IMR-90 (cell line): ENCODE measurements at regions not wholly inside any gene's neighbourhood (a gene's known extent, or its start where the extent isn't known, plus 50 kb on each side); places are given as distances from the start of the nearest gene placed in this dataset.

Experiments used
- ATAC-seq: fragments of 200-7000 bp; cut with Tn5 transposase; 2 replicates; pipeline ENCODE4 v1.9.1; 2020; ENCODE audit warnings: low read depth, mild to moderate bottlenecking, moderate library complexity
- BruUV-seq: library from RNA; stranded (reverse); fragments of 400-500 nt; replicated peaks from 2 replicates; lab custom pipeline; 2021; lab: Mats Ljungman, UMichigan
- CTCF ChIA-PET: fragments of 300-600 bp; formaldehyde crosslinking; extraction: SDS; loops from one replicate; lab custom pipeline; 2021; ENCODE audit warnings: antibody characterized with exemption; lab: Yijun Ruan, JAX
- POLR2A ChIA-PET: fragments of 300-600 bp; sonication (Branson Sonifier 250); formaldehyde crosslinking; loops from one replicate; lab custom pipeline; 2022; ENCODE audit warnings: antibody characterized with exemption; ENCODE audit not compliant: unreplicated experiment; lab: Charles Lee
- DNase-seq: peaks from one replicate; pipeline ENCODE4 v3.0.0; 2013
- H2AFZ ChIP-seq: replicated peaks from 2 replicates; pipeline ENCODE3; 2013; ENCODE audit warnings: low read length, mild to moderate bottlenecking; ENCODE audit not compliant: poor library complexity
- H2AK5ac ChIP-seq: 2 replicates; pipeline ENCODE4 v1.6.1; 2013; ENCODE audit warnings: low read depth, low read length, inconsistent platforms
- H2AK9ac ChIP-seq: replicated peaks from 2 replicates; pipeline ENCODE3; 2013; ENCODE audit warnings: mild to moderate bottlenecking, low read depth, low read length, moderate library complexity; ENCODE audit not compliant: poor library complexity
- H2BK120ac ChIP-seq: 2 replicates; pipeline ENCODE4 v1.6.1; 2013; ENCODE audit warnings: low read depth, low read length, inconsistent platforms
- H2BK15ac ChIP-seq: 3 replicates; pipeline ENCODE4 v1.6.1; 2013; ENCODE audit warnings: low read depth, low read length, inconsistent platforms
- H2BK20ac ChIP-seq: 2 replicates; pipeline ENCODE4 v1.6.1; 2013; ENCODE audit warnings: low read depth, mild to moderate bottlenecking, inconsistent platforms, low read length, moderate library complexity
- H2BK5ac ChIP-seq: 2 replicates; pipeline ENCODE4 v1.6.1; 2013; ENCODE audit warnings: mild to moderate bottlenecking, low read depth, low read length, inconsistent platforms; ENCODE audit not compliant: poor library complexity, severe bottlenecking
- H3K14ac ChIP-seq: replicated peaks from 2 replicates; pipeline ENCODE4 v1.6.1; 2013; ENCODE audit warnings: low read depth, low read length, inconsistent platforms
- H3K18ac ChIP-seq: 2 replicates; pipeline ENCODE4 v1.6.1; 2013; ENCODE audit warnings: low read depth, low read length, control low read depth
- H3K23ac ChIP-seq: 2 replicates; pipeline ENCODE4 v1.6.1; 2013; ENCODE audit warnings: low read depth, low read length, inconsistent platforms
- H3K27ac ChIP-seq: 2 replicates; pipeline ENCODE4 v1.5.1; 2013; ENCODE audit warnings: mild to moderate bottlenecking, control low read depth, low read length; ENCODE audit not compliant: insufficient read depth
- H3K27me3 ChIP-seq: 2 replicates; pipeline ENCODE4 v1.6.1; 2013; ENCODE audit warnings: low read length; ENCODE audit not compliant: control insufficient read depth, insufficient read depth
- H3K36me3 ChIP-seq: 2 replicates; pipeline ENCODE4 v1.6.1; 2013; ENCODE audit warnings: low read length, mixed read lengths; ENCODE audit not compliant: control insufficient read depth, insufficient read depth
- H3K4ac ChIP-seq: 2 replicates; pipeline ENCODE4 v1.6.1; 2013; ENCODE audit warnings: low read depth, low read length, inconsistent platforms
- H3K4me1 ChIP-seq: 2 replicates; pipeline ENCODE4 v1.6.1; 2013; ENCODE audit warnings: low read length, mixed read lengths; ENCODE audit not compliant: control insufficient read depth, insufficient read depth
- H3K4me2 ChIP-seq: 2 replicates; pipeline ENCODE4 v1.6.1; 2013; ENCODE audit warnings: low read depth, mild to moderate bottlenecking, control low read depth, low read length, moderate library complexity
- H3K4me3 ChIP-seq: 2 replicates; pipeline ENCODE4 v1.5.1; 2013; ENCODE audit warnings: low read depth, mild to moderate bottlenecking, control low read depth, low read length, moderate library complexity; ENCODE audit not compliant: insufficient read depth
- H3K56ac ChIP-seq: 2 replicates; pipeline ENCODE4 v1.6.1; 2013; ENCODE audit warnings: low read length, inconsistent platforms; ENCODE audit not compliant: insufficient read depth; ENCODE audit errors: extremely low read depth
- H3K79me1 ChIP-seq, 2 experiments: 2 replicates each; pipeline ENCODE4 v1.6.1; 2013; ENCODE audit warnings: low read length in 2 of 2, inconsistent platforms in 1 of 2, low read depth in 1 of 2
- H3K9ac ChIP-seq: 2 replicates; pipeline ENCODE4 v1.6.1; 2013; ENCODE audit warnings: low read depth, low read length, control low read depth
- H3K9me1 ChIP-seq: 2 replicates; pipeline ENCODE4 v1.6.1; 2013; ENCODE audit warnings: low read length, inconsistent platforms; ENCODE audit not compliant: insufficient read depth
- H3K9me3 ChIP-seq: 2 replicates; pipeline ENCODE4 v1.6.1; 2013; ENCODE audit warnings: low read length; ENCODE audit not compliant: control insufficient read depth, insufficient read depth
- H4K20me1 ChIP-seq: 2 replicates; pipeline ENCODE4 v1.6.1; 2013; ENCODE audit warnings: low read length, inconsistent platforms; ENCODE audit not compliant: insufficient read depth
- H4K5ac ChIP-seq: 2 replicates; pipeline ENCODE4 v1.6.1; 2013; ENCODE audit warnings: mild to moderate bottlenecking, low read depth, low read length, control low read depth
- H4K8ac ChIP-seq, 2 experiments: 2 replicates each; pipeline ENCODE4 v1.6.1; 2013; ENCODE audit warnings: low read depth in 2 of 2, low read length in 2 of 2, control low read depth in 1 of 2, inconsistent platforms in 1 of 2
- H4K91ac ChIP-seq: 2 replicates; pipeline ENCODE4 v1.6.1; 2013; ENCODE audit warnings: low read depth, low read length, inconsistent platforms; ENCODE audit not compliant: insufficient read depth
- BHLHE40 ChIP-seq: fragments of 150-350 bp; IDR thresholded peaks from 2 replicates; pipeline ENCODE4 v1.6.1; 2016; ENCODE audit warnings: mild to moderate bottlenecking, low read depth, low read length
- CEBPB ChIP-seq: IDR thresholded peaks from 2 replicates; pipeline ENCODE4 v1.6.1; 2012; ENCODE audit warnings: low read depth, low read length, improper control_type of control experiment
- CHD1 ChIP-seq: IDR thresholded peaks from 2 replicates; pipeline ENCODE4 v1.6.1; 2012; ENCODE audit warnings: low read depth, low read length, improper control_type of control experiment
- CTCF ChIP-seq: conservative IDR thresholded peaks from 2 replicates; pipeline ENCODE4 v1.5.1; 2012; ENCODE audit warnings: mild to moderate bottlenecking, low read depth, low read length, improper control_type of control experiment
- FOS ChIP-seq: fragments of 150-350 bp; IDR thresholded peaks from 2 replicates; pipeline ENCODE4 v1.6.1; 2016; ENCODE audit warnings: low read depth, low read length
- MAFK ChIP-seq: IDR thresholded peaks from 2 replicates; pipeline ENCODE4 v1.6.1; 2012; ENCODE audit warnings: low read depth, low read length, improper control_type of control experiment
- MAZ ChIP-seq: IDR thresholded peaks from 2 replicates; pipeline ENCODE4 v1.6.1; 2012; ENCODE audit warnings: low read depth, mild to moderate bottlenecking, low read length, improper control_type of control experiment, moderate library complexity, borderline replicate concordance
- MXI1 ChIP-seq: IDR thresholded peaks from 2 replicates; pipeline ENCODE4 v1.6.1; 2012; ENCODE audit warnings: low read depth, mild to moderate bottlenecking, low read length, moderate library complexity, borderline replicate concordance
- POLR2A ChIP-seq: IDR thresholded peaks from 2 replicates; pipeline ENCODE4 v1.6.1; 2012; ENCODE audit warnings: mild to moderate bottlenecking, low read depth, low read length
- RAD21 ChIP-seq: IDR thresholded peaks from 2 replicates; pipeline ENCODE4 v1.6.1; 2012; ENCODE audit warnings: low read length, improper control_type of control experiment
- RCOR1 ChIP-seq: IDR thresholded peaks from 2 replicates; pipeline ENCODE4 v1.6.1; 2012; ENCODE audit warnings: mild to moderate bottlenecking, low read length, improper control_type of control experiment; ENCODE audit not compliant: insufficient replicate concordance
- SMC3 ChIP-seq: fragments of 150-350 bp; IDR thresholded peaks from 2 replicates; pipeline ENCODE4 v1.6.1; 2016; ENCODE audit warnings: low read depth, mild to moderate bottlenecking, antibody characterized with exemption, low read length, moderate library complexity
- WGBS, 2 experiments: methylation state at CpG; one replicate each; pipeline versions ENCODE4 v1.1.5 to v1.1.7; 2013; ENCODE audit warnings: missing lambda C conversion rate in 2 of 2; ENCODE audit not compliant: insufficient read length in 1 of 2; ENCODE audit errors: extremely low coverage in 2 of 2; 5-methylcytosine and 5-hydroxymethylcytosine counted together
- dilution Hi-C: fragments of 300-500 bp; cut with HindIII; formaldehyde crosslinking; loops from one replicate; pipeline ENCODE4 v1.14.3; 2018; ENCODE audit warnings: low sequenced_read_pairs; ENCODE audit not compliant: unreplicated experiment
- in situ Hi-C: fragments of 300-500 bp; cut with MboI; formaldehyde crosslinking; loops from 3 replicates; pipeline ENCODE4 v1.14.3; 2019; ENCODE audit warnings: low sequenced_read_pairs, inconsistent platforms, mixed read lengths
- intact Hi-C: fragments of 100-400 bp; cut with micrococcal nuclease; formaldehyde crosslinking; loops from 2 replicates; pipeline ENCODE4 v1.10.0; 2022
- TF ChIP-seq, protein P1 (sequence below): fragments of 150-350 bp; IDR thresholded peaks from 2 replicates; pipeline ENCODE4 v1.6.1; 2017; ENCODE audit warnings: mild to moderate bottlenecking, antibody characterized with exemption, low read length, low read depth

DNA sequence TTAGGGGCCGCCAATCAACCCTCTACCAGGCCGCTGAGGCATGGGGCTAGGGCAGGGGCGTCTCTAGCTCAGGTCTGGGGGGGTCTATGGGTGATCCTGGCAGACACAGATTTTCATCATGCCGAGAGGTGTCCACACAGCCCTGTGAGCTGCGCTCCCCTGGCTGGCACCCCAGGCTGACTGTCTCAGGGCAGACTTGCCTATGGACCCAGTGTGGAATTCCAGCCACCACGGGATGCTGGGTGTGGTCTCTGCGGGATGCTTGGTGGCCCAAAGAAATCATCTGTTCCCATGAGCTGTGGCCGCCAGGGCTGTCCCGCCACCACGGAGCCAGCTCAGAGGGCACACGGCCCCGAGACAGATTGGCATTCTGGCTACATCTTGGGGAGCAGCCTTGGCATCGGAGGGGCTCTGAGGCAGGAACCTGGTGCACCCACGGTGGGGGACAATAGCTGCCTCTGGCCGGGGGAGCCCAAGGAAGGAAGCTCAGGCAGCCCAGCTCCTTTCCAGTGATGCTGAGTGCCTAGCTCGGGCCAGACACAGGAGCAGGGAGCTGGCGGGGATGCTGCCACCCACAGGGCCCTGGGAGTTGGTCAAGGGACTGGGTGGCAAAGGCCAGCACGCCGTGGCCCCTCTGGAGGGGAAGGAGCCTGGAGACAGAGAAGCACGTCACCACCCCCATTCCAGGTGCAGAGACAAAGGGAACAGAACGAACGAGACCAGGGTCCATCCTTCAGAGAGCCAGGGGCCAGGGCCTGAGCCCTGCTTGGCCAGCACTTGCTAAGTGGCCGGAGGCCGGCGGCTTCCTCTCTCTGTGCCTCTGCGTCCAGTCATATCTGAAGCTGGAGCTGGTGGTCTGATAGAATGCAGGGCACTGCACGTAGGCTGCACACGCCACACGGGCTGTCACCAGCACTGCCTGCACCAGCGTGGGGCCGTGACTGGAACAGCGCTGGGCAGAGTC lies 64.4 kb upstream of the FGF3 start:
- H3K9ac ChIP-seq: no peak overlapping the region
- H3K9me3 ChIP-seq: no peaks in the 10 kb centered on the region
- no peak for ATAC-seq
- H2BK5ac ChIP-seq: no peak overlapping the region
- peaks cover 3% of the 10 kb centered on the region; the same call in 1 of the 2 replicates for H3K9me1 ChIP-seq
- no peak overlapping the region for H2AK5ac ChIP-seq
- no peak overlapping the region for H2BK120ac ChIP-seq
- POLR2A ChIA-PET: no interaction called here
- H3K4me2 ChIP-seq: no peak overlapping the region
- no peak overlapping the region for H4K5ac ChIP-seq
- no peak overlapping the region for H3K4me3 ChIP-seq
- H4K91ac ChIP-seq: no peak overlapping the region
- dilution Hi-C loops: no loop called here
- no peak overlapping the region for H3K4ac ChIP-seq
- H4K8ac ChIP-seq: no peak overlapping the region
- H3K18ac ChIP-seq: no peak overlapping the region
- no peak overlapping the region for H2BK15ac ChIP-seq
- H3K36me3 ChIP-seq: no peaks in the 10 kb centered on the region
- in situ Hi-C loops: no loop called here
- peaks cover 46% of the 10 kb centered on the region for H3K27me3 ChIP-seq
- DNase-seq: no peak
- 69% methylated on average over 13 of the region's 32 CpGs; no CpG with 5 or more reads in 1 of the 2 experiments for WGBS, 2 experiments
- H3K23ac ChIP-seq: no peak overlapping the region
- no peak overlapping the region for H2BK20ac ChIP-seq
- no peak overlapping the region for H3K56ac ChIP-seq
- no peaks in the 10 kb centered on the region for H3K4me1 ChIP-seq
- no peaks in the 10 kb centered on the region for H4K20me1 ChIP-seq
- H2AFZ ChIP-seq: no peak overlapping the region
- no TSS peak for BruUV-seq
- TF ChIP-seq FOS (no peak), CHD1 (no peak), MAZ (no peak), SMC3 (no peak), CEBPB (no peak), RCOR1 (no peak), BHLHE40 (no peak), CTCF (no peak), MAFK (no peak), RAD21 (no peak), MXI1 (no peak), POLR2A (no peak)
- TF ChIP-seq, protein P1, sequence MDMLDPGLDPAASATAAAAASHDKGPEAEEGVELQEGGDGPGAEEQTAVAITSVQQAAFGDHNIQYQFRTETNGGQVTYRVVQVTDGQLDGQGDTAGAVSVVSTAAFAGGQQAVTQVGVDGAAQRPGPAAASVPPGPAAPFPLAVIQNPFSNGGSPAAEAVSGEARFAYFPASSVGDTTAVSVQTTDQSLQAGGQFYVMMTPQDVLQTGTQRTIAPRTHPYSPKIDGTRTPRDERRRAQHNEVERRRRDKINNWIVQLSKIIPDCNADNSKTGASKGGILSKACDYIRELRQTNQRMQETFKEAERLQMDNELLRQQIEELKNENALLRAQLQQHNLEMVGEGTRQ: no peak
- no peak overlapping the region for H3K27ac ChIP-seq
- no peak overlapping the region for H3K14ac ChIP-seq
- intact Hi-C loops: no loop called here
- CTCF ChIA-PET: no interaction called here
- H3K79me1 ChIP-seq: no peaks in the 10 kb centered on the region
- no peak overlapping the region for H2AK9ac ChIP-seq
